GM21423 (cell line): ENCODE measurements at regions not wholly inside any gene's neighbourhood (a gene's known extent, or its start where the extent isn't known, plus 50 kb on each side); places are given as distances from the start of the nearest gene placed in this dataset.
A peak's percentile ranks its signal among the peaks of the same experiment; 100 is the strongest.

Experiments
- ATAC-seq: cut with Tn5 transposase; IDR thresholded peaks from one replicate; pipeline ENCODE4 v1.9.1; 2021; ENCODE audit warnings: mild to moderate bottlenecking, moderate library complexity; ENCODE audit not compliant: unreplicated experiment

- peak; percentile 79 for ATAC-seq
These were observed 151.3 kb upstream of the ADO start for GRCh38 chr10:62653254-62653653.

GRCh38 chr10:62654966-62655336 is 149.6 kb upstream of the ADO start:
- no peak for ATAC-seq

GRCh38 chr10:62655337-62655994 is 149.1 kb upstream of the ADO start:
- ATAC-seq, result peak; percentile 79

GRCh38 chr10:62657244-62657835 is 147.2 kb upstream of the ADO start:
- ATAC-seq, result no peak

- ATAC-seq, result no peak
These were observed 146.0 kb upstream of the ADO start for GRCh38 chr10:62658516-62658915.

- no peak for ATAC-seq
These were observed 143.4 kb upstream of the ADO start for GRCh38 chr10:62661143-62661542.

GRCh38 chr10:62662486-62662885 is 142.0 kb upstream of the ADO start:
- no peak for ATAC-seq

- ATAC-seq, result no peak
These were observed 138.7 kb upstream of the ADO start for GRCh38 chr10:62665771-62666170.

- no peak for ATAC-seq
These were observed 138.2 kb upstream of the ADO start for GRCh38 chr10:62666275-62666674.

GRCh38 chr10:62669341-62669740 is 135.2 kb upstream of the ADO start:
- ATAC-seq, result no peak

GRCh38 chr10:62671104-62671503 is 133.4 kb upstream of the ADO start:
- ATAC-seq, result no peak

GRCh38 chr10:62681211-62681940 is 123.1 kb upstream of the ADO start:
- peak; percentile 94 for ATAC-seq

GRCh38 chr10:62684911-62685310 is 119.6 kb upstream of the ADO start:
- no peak for ATAC-seq

- ATAC-seq, result no peak
These were observed 117.2 kb upstream of the ADO start for GRCh38 chr10:62687230-62687748.

- no peak for ATAC-seq
These were observed 115.4 kb upstream of the ADO start for GRCh38 chr10:62688971-62689700.

GRCh38 chr10:62689712-62690111 is 114.8 kb upstream of the ADO start:
- ATAC-seq, result no peak

GRCh38 chr10:62690703-62691102 is 113.8 kb upstream of the ADO start:
- ATAC-seq, result no peak

GRCh38 chr10:62691336-62691735 is 113.2 kb upstream of the ADO start:
- ATAC-seq, result no peak

- no peak for ATAC-seq
These were observed 112.4 kb upstream of the ADO start for GRCh38 chr10:62692085-62692484.

GRCh38 chr10:62693306-62693705 is 111.2 kb upstream of the ADO start:
- ATAC-seq, result no peak

GRCh38 chr10:62694537-62695126 is 109.9 kb upstream of the ADO start:
- ATAC-seq, result no peak
